HG02884 (cell line): ENCODE measurements at regions not wholly inside any gene's neighbourhood (a gene's known extent, or its start where the extent isn't known, plus 50 kb on each side); places are given as distances from the start of the nearest gene placed in this dataset.
"Not testable (repeated sequence)": the region's sequence is repeated elsewhere in the genome, so short reads cannot be mapped to it uniquely, and the experiment has no call there.

ENCODE experiments used
- ATAC-seq: cut with Tn5 transposase; IDR thresholded peaks from one replicate; pipeline ENCODE4 v1.9.1; 2021; ENCODE audit warnings: mild to moderate bottlenecking, moderate library complexity; ENCODE audit not compliant: unreplicated experiment

GRCh38 chr22:46026899-46027210 lies 49.9 kb upstream of the WNT7B start:
- ATAC-seq, result no peak

DNA sequence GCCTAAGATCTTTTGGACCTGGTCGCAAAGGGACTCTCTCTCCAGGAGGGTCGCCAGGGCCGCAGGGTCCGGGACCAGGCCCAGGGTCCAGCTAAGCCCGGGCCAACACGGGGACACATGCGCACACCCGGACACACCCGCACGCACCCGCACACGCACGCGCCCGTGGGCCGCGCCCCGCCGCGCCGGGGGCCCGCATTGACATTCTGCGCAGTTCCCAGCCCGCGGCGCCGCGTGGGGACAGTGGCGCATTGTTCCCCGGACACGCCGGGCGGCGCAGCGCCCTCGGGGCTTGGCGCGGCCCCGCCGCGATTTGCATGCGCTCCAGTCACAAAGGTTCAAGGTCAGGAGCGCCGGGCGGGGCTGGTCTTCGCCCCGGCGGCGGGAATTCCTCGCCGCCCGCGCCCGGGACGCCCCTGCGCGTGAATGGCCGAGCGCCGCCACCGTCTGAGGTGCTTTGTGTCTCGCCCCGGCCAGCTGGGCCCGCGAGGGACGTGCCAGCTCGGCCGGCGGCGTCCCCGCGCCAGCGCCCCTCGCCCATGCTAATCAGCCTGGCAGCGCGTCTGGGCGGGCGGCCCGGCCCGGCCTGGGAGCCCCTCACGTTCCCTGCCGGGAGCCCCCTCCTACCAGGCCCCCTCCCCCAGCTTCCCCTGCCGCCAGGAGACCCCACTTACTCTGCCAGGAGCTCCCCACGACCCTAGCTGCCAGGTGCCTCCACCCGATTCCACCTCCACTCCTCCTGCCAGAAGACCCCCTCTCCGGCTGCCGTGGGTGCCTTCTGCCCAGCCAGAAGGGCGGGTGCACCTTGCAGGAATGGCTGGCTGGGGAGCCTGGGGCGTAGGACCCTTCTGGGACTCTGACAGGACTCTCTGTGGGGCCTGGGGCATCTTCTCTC lies 50.5 kb upstream of the WNT7B start:
- ATAC-seq, result no peak

GRCh38 chr22:46028106-46028991 lies 51.4 kb upstream of the WNT7B start:
- no peak for ATAC-seq

DNA sequence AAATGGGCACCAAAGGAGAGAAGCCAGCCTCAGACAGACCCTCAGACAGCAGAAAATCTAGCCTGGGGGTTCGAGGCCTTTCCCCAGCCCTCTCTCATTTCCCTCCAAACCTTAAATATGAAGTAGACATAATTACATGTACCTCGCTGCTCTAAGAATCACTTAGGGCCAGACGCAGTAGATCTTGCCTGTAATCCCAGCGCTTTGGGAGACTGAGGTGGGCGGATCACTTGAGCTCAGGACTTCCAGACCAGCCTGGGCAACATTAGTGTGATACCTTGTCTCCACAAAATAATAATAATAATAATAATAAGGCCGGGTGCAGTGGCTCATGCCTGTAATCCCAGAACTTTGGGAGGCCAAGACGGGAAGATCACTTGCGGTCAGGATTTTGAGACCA lies 52.1 kb upstream of the WNT7B start:
- ATAC-seq, result no peak

GRCh38 chr22:46029574-46030200 lies 52.7 kb upstream of the WNT7B start:
- no peak for ATAC-seq

DNA sequence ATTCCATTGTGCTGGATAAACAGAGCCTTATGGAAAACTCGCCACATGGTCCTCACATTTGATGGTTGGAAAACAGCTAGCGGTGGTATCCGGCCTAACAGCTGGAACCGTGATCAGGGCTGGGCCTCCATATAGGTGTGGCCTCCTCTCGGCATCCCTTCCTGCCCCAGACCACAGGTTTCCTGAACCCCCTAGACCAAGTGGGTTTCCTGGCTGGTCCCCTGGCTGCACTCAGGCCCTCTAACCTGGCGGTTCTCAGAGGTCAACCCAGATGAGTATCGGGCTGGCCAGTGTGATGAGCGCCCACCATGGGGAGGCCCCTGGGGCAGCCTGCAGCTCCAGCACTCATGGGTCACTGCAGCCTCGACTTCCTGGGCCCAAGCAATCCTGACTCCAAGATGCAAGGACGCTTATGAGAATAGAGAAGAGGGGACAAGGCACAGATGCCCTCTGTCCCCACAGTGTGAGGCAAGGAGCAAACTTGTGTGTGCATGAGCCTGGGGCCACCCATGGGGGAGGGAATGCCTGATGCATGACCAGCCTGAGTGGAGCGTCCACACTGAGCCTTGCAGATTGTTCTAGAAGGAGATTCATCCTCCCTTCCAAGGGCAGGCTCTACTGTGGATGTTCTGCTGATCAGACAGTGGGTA lies 53.4 kb upstream of the WNT7B start:
- no peak for ATAC-seq

DNA sequence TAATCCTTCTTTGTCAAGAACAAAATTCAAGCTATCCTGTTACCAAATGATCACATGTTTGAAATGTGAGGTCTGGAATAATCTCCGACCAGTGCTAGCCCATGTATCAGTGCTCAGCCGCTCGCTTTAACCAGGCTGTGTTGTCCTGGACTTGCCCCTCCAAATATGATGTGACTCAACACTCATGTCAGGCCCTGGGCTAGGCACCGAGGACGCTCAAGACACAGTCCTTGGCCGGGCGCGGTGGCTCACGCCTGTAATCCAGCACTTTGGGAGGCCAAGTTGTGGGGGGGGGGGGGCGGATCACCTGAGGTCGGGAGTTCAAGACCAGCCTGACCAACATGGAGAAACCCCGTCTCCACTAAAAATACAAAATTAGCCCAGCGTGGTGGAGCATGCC lies 54.1 kb upstream of the WNT7B start:
- no peak for ATAC-seq

DNA sequence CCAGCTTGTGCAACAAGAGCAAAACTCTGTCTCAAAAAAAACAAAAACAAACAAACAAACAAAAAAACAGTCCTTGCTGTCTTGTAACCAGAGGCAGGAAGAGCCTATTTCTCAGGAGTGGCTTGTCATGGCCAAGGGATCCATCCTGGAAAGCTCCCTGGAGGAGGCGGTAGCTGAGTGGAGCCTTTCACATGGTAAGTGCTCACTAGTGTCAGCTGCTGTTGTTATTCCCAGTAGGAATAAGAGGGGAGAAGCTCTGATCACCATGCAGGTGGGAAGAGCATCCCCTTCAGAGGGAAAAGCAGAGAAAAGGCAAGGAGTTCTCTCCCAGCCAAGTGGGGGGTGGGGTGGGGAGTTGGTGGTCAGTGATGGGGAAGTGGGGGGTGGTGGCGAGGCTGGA lies 54.6 kb upstream of the WNT7B start:
- no peak for ATAC-seq

- no peak for ATAC-seq
These were observed 55.2 kb upstream of the WNT7B start for GRCh38 chr22:46031965-46032851.

- no peak for ATAC-seq
These were observed 56.6 kb upstream of the WNT7B start for GRCh38 chr22:46033256-46034200.

DNA sequence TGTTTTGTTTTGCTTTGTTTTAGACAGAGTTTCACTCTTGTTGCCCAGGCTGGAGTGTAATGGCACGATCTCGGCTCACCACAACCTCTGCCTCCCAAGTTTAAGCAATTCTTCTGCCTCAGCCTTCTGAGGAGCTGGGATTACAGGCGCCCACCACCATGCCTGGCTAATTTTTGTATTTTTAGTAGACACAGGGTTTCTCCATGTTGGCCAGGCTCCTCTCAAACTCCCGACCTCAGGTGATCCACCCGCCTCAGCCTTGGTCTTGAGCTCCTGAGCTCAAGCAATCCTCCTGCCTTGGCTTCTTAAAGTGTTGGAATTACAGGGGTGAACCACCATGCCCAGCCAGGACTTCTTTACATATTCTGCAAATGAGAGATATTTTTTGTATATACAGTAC lies 57.5 kb upstream of the WNT7B start:
- not testable (repeated sequence) for ATAC-seq

DNA sequence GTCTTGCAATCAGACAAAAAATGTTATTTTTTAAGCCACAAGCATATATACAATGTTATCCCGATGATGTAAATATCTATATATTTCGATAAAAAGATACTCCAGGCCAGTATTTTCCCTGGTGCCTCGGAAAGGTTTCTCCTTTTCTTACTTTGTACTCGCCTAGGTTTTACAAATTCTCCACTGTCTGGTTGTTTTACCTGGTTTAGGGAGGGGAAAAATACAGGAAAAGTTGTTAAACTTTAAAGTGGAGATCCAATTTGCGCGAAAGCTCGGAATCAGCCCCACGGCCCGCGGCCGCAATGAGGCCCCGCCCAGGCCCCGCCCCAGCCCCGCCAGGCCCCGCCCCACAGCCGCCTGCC lies 58.4 kb upstream of the WNT7B start:
- no peak for ATAC-seq

DNA sequence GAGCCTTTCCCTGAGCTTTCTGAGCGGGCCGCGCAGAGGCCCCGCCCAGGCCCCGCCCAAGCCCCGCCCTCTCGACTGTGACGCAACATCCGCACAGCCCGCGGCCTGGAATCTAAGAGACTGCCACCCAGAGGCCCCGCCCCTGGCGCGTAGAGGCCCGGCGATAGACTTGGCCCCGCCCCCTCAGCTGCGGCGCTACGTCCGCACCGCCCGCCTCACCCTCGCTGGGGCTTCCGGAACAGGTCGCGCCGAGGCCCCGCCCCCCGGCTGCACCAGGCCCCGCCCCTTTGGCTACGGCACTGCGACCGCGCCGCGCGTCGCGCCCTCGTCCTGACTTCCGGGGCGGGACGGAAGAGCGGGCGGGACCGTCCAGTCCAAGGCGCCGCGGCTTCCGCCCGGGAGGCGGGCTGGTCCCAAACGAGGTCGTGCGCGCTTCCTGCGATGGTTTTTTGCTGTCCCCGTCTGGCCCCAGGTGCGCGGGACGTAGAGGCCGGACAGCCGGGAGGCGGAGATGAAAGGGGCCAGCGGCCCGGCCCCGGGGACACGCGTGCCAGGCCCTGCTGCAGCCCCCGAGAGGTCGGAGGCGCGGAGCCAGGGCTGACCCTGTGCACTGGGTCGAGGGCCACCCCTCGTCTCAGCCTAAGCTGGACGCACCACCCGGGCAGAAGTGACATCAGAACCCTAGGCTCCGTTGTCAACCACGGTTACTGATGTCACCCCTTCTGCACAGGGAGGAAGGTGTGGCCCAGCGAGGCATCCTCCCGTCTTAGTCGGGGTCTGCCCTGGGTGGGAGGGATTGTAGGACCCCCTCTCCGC lies 59.0 kb upstream of the WNT7B start:
- ATAC-seq, result peak; percentile 91

GRCh38 chr22:46036558-46037408 lies 59.8 kb upstream of the WNT7B start:
- ATAC-seq, result no peak

GRCh38 chr22:46038174-46038487 lies 61.2 kb upstream of the WNT7B start:
- ATAC-seq, result no peak

GRCh38 chr22:46038516-46039430 lies 61.8 kb upstream of the WNT7B start:
- no peak for ATAC-seq
